Progenitor cell of endocrine pancreas (in vitro differentiated cells): ENCODE measurements at regions not wholly inside any gene's neighbourhood (a gene's known extent, or its start where the extent isn't known, plus 50 kb on each side); places are given as distances from the start of the nearest gene placed in this dataset.

Source experiments
- DNase-seq: peaks from one replicate; pipeline ENCODE4 v3.0.0; 2021; ENCODE audit warnings: low spot score; ENCODE audit not compliant: unreplicated experiment
- H3K27ac Mint-ChIP-seq: 2 replicates; pipeline ENCODE4 v1.8.0; 2021; ENCODE audit warnings: mild to moderate bottlenecking, moderate library complexity, mixed read lengths
- H3K27me3 Mint-ChIP-seq: 2 replicates; pipeline ENCODE4 v1.8.0; 2021; ENCODE audit warnings: mixed read lengths
- H3K36me3 Mint-ChIP-seq: 2 replicates; pipeline ENCODE4 v1.8.0; 2022; ENCODE audit warnings: mixed read lengths; ENCODE audit not compliant: insufficient read depth
- H3K4me1 Mint-ChIP-seq: 2 replicates; pipeline ENCODE4 v1.8.0; 2021; ENCODE audit warnings: low read depth, mixed read lengths
- H3K4me3 Mint-ChIP-seq: 2 replicates; pipeline ENCODE4 v1.8.0; 2021; ENCODE audit warnings: low read depth, mild to moderate bottlenecking, moderate library complexity, mixed read lengths
- H3K9me3 Mint-ChIP-seq: 2 replicates; pipeline ENCODE4 v1.8.0; 2021; ENCODE audit warnings: low read depth, mixed read lengths
- CTCF ChIP-seq: fragments of 200-600 bp; sonication (generic); IDR thresholded peaks from one replicate; pipeline ENCODE4 v1.5.0; 2021; ENCODE audit warnings: antibody characterized with exemption, mild to moderate bottlenecking; ENCODE audit not compliant: unreplicated experiment

GRCh38 chrX:25198253-25198652, 182.5 kb upstream of the ARX start:
- Mint-ChIP-seq H3K9me3 (no peaks in the 10 kb centered on the region), H3K4me3 (no peak overlapping the region), H3K4me1 (no peaks in the 10 kb centered on the region), H3K27me3 (no peaks in the 10 kb centered on the region), H3K27ac (no peak overlapping the region), H3K36me3 (no peaks in the 10 kb centered on the region)
- DNase-seq: no peak
- TF ChIP-seq CTCF: no peak

GRCh38 chrX:25196221-25196620, 180.5 kb upstream of the ARX start:
- Mint-ChIP-seq H3K27me3 (no peaks in the 10 kb centered on the region), H3K4me3 (no peak overlapping the region), H3K27ac (no peak overlapping the region), H3K36me3 (no peaks in the 10 kb centered on the region), H3K4me1 (peaks cover 3% of the 10 kb centered on the region), H3K9me3 (no peaks in the 10 kb centered on the region)
- TF ChIP-seq CTCF: no peak
- DNase-seq: no peak

GRCh38 chrX:25191403-25191802, 175.6 kb upstream of the ARX start:
- Mint-ChIP-seq H3K27ac (no peak overlapping the region), H3K36me3 (no peaks in the 10 kb centered on the region), H3K4me3 (no peak overlapping the region), H3K27me3 (peaks cover 3% of the 10 kb centered on the region), H3K4me1 (peaks cover 3% of the 10 kb centered on the region), H3K9me3 (no peaks in the 10 kb centered on the region)
- TF ChIP-seq CTCF: peak; percentile 48
- no peak for DNase-seq

- H3K27ac Mint-ChIP-seq: no peak overlapping the region
- no peak for TF ChIP-seq CTCF
- DNase-seq: no peak
- H3K4me1 Mint-ChIP-seq: peaks cover 10% of the 10 kb centered on the region
- no peak overlapping the region for H3K4me3 Mint-ChIP-seq
- H3K27me3 Mint-ChIP-seq: peaks cover 2% of the 10 kb centered on the region
- no peaks in the 10 kb centered on the region for H3K36me3 Mint-ChIP-seq
- peaks cover 2% of the 10 kb centered on the region for H3K9me3 Mint-ChIP-seq
Observed at GRCh38 chrX:25181775-25182174, 166.0 kb upstream of the ARX start.

- TF ChIP-seq CTCF: no peak
- Mint-ChIP-seq H3K4me1 (peaks cover 10% of the 10 kb centered on the region), H3K27ac (no peak overlapping the region), H3K9me3 (peaks cover 2% of the 10 kb centered on the region), H3K4me3 (no peak overlapping the region), H3K36me3 (no peaks in the 10 kb centered on the region), H3K27me3 (peaks cover 2% of the 10 kb centered on the region)
- DNase-seq: no peak
Observed at GRCh38 chrX:25180242-25180641, 164.5 kb upstream of the ARX start.
